IMR-90 (cell line): ENCODE measurements at regions not wholly inside any gene's neighbourhood (a gene's known extent, or its start where the extent isn't known, plus 50 kb on each side); places are given as distances from the start of the nearest gene placed in this dataset.

ENCODE experiments used
- ATAC-seq: fragments of 200-7000 bp; cut with Tn5 transposase; 2 replicates; pipeline ENCODE4 v1.9.1; 2020; ENCODE audit warnings: low read depth, mild to moderate bottlenecking, moderate library complexity
- BruUV-seq: library from RNA; stranded (reverse); fragments of 400-500 nt; replicated peaks from 2 replicates; lab custom pipeline; 2021; lab: Mats Ljungman, UMichigan
- CTCF ChIA-PET: fragments of 300-600 bp; formaldehyde crosslinking; extraction: SDS; loops from one replicate; lab custom pipeline; 2021; ENCODE audit warnings: antibody characterized with exemption; lab: Yijun Ruan, JAX
- POLR2A ChIA-PET: fragments of 300-600 bp; sonication (Branson Sonifier 250); formaldehyde crosslinking; loops from one replicate; lab custom pipeline; 2022; ENCODE audit warnings: antibody characterized with exemption; ENCODE audit not compliant: unreplicated experiment; lab: Charles Lee
- DNase-seq: peaks from one replicate; pipeline ENCODE4 v3.0.0; 2013
- H2AFZ ChIP-seq: replicated peaks from 2 replicates; pipeline ENCODE3; 2013; ENCODE audit warnings: low read length, mild to moderate bottlenecking; ENCODE audit not compliant: poor library complexity
- H2AK5ac ChIP-seq: 2 replicates; pipeline ENCODE4 v1.6.1; 2013; ENCODE audit warnings: low read depth, low read length, inconsistent platforms
- H2AK9ac ChIP-seq: replicated peaks from 2 replicates; pipeline ENCODE3; 2013; ENCODE audit warnings: mild to moderate bottlenecking, low read depth, low read length, moderate library complexity; ENCODE audit not compliant: poor library complexity
- H2BK120ac ChIP-seq: 2 replicates; pipeline ENCODE4 v1.6.1; 2013; ENCODE audit warnings: low read depth, low read length, inconsistent platforms
- H2BK15ac ChIP-seq: 3 replicates; pipeline ENCODE4 v1.6.1; 2013; ENCODE audit warnings: low read depth, low read length, inconsistent platforms
- H2BK20ac ChIP-seq: 2 replicates; pipeline ENCODE4 v1.6.1; 2013; ENCODE audit warnings: low read depth, mild to moderate bottlenecking, inconsistent platforms, low read length, moderate library complexity
- H2BK5ac ChIP-seq: 2 replicates; pipeline ENCODE4 v1.6.1; 2013; ENCODE audit warnings: mild to moderate bottlenecking, low read depth, low read length, inconsistent platforms; ENCODE audit not compliant: poor library complexity, severe bottlenecking
- H3K14ac ChIP-seq: replicated peaks from 2 replicates; pipeline ENCODE4 v1.6.1; 2013; ENCODE audit warnings: low read depth, low read length, inconsistent platforms
- H3K18ac ChIP-seq: 2 replicates; pipeline ENCODE4 v1.6.1; 2013; ENCODE audit warnings: low read depth, low read length, control low read depth
- H3K23ac ChIP-seq: 2 replicates; pipeline ENCODE4 v1.6.1; 2013; ENCODE audit warnings: low read depth, low read length, inconsistent platforms
- H3K27ac ChIP-seq: 2 replicates; pipeline ENCODE4 v1.5.1; 2013; ENCODE audit warnings: mild to moderate bottlenecking, control low read depth, low read length; ENCODE audit not compliant: insufficient read depth
- H3K27me3 ChIP-seq: 2 replicates; pipeline ENCODE4 v1.6.1; 2013; ENCODE audit warnings: low read length; ENCODE audit not compliant: control insufficient read depth, insufficient read depth
- H3K36me3 ChIP-seq: 2 replicates; pipeline ENCODE4 v1.6.1; 2013; ENCODE audit warnings: low read length, mixed read lengths; ENCODE audit not compliant: control insufficient read depth, insufficient read depth
- H3K4ac ChIP-seq: 2 replicates; pipeline ENCODE4 v1.6.1; 2013; ENCODE audit warnings: low read depth, low read length, inconsistent platforms
- H3K4me1 ChIP-seq: 2 replicates; pipeline ENCODE4 v1.6.1; 2013; ENCODE audit warnings: low read length, mixed read lengths; ENCODE audit not compliant: control insufficient read depth, insufficient read depth
- H3K4me2 ChIP-seq: 2 replicates; pipeline ENCODE4 v1.6.1; 2013; ENCODE audit warnings: low read depth, mild to moderate bottlenecking, control low read depth, low read length, moderate library complexity
- H3K4me3 ChIP-seq: 2 replicates; pipeline ENCODE4 v1.5.1; 2013; ENCODE audit warnings: low read depth, mild to moderate bottlenecking, control low read depth, low read length, moderate library complexity; ENCODE audit not compliant: insufficient read depth
- H3K56ac ChIP-seq: 2 replicates; pipeline ENCODE4 v1.6.1; 2013; ENCODE audit warnings: low read length, inconsistent platforms; ENCODE audit not compliant: insufficient read depth; ENCODE audit errors: extremely low read depth
- H3K79me1 ChIP-seq, 2 experiments: 2 replicates each; pipeline ENCODE4 v1.6.1; 2013; ENCODE audit warnings: low read length in 2 of 2, inconsistent platforms in 1 of 2, low read depth in 1 of 2
- H3K9ac ChIP-seq: 2 replicates; pipeline ENCODE4 v1.6.1; 2013; ENCODE audit warnings: low read depth, low read length, control low read depth
- H3K9me1 ChIP-seq: 2 replicates; pipeline ENCODE4 v1.6.1; 2013; ENCODE audit warnings: low read length, inconsistent platforms; ENCODE audit not compliant: insufficient read depth
- H3K9me3 ChIP-seq: 2 replicates; pipeline ENCODE4 v1.6.1; 2013; ENCODE audit warnings: low read length; ENCODE audit not compliant: control insufficient read depth, insufficient read depth
- H4K20me1 ChIP-seq: 2 replicates; pipeline ENCODE4 v1.6.1; 2013; ENCODE audit warnings: low read length, inconsistent platforms; ENCODE audit not compliant: insufficient read depth
- H4K5ac ChIP-seq: 2 replicates; pipeline ENCODE4 v1.6.1; 2013; ENCODE audit warnings: mild to moderate bottlenecking, low read depth, low read length, control low read depth
- H4K8ac ChIP-seq, 2 experiments: 2 replicates each; pipeline ENCODE4 v1.6.1; 2013; ENCODE audit warnings: low read depth in 2 of 2, low read length in 2 of 2, control low read depth in 1 of 2, inconsistent platforms in 1 of 2
- H4K91ac ChIP-seq: 2 replicates; pipeline ENCODE4 v1.6.1; 2013; ENCODE audit warnings: low read depth, low read length, inconsistent platforms; ENCODE audit not compliant: insufficient read depth
- FOS ChIP-seq: fragments of 150-350 bp; IDR thresholded peaks from 2 replicates; pipeline ENCODE4 v1.6.1; 2016; ENCODE audit warnings: low read depth, low read length
- NFE2L2 ChIP-seq: fragments of 150-350 bp; IDR thresholded peaks from 2 replicates; pipeline ENCODE4 v1.6.1; 2016; ENCODE audit warnings: low read depth, mild to moderate bottlenecking, low read length
- RAD21 ChIP-seq: IDR thresholded peaks from 2 replicates; pipeline ENCODE4 v1.6.1; 2012; ENCODE audit warnings: low read length, improper control_type of control experiment
- WGBS, 2 experiments: methylation state at CpG; one replicate each; pipeline versions ENCODE4 v1.1.5 to v1.1.7; 2013; ENCODE audit warnings: missing lambda C conversion rate in 2 of 2; ENCODE audit not compliant: insufficient read length in 1 of 2; ENCODE audit errors: extremely low coverage in 2 of 2; 5-methylcytosine and 5-hydroxymethylcytosine counted together
- dilution Hi-C: fragments of 300-500 bp; cut with HindIII; formaldehyde crosslinking; loops from one replicate; pipeline ENCODE4 v1.14.3; 2018; ENCODE audit warnings: low sequenced_read_pairs; ENCODE audit not compliant: unreplicated experiment
- in situ Hi-C: fragments of 300-500 bp; cut with MboI; formaldehyde crosslinking; loops from 3 replicates; pipeline ENCODE4 v1.14.3; 2019; ENCODE audit warnings: low sequenced_read_pairs, inconsistent platforms, mixed read lengths
- intact Hi-C: fragments of 100-400 bp; cut with micrococcal nuclease; formaldehyde crosslinking; loops from 2 replicates; pipeline ENCODE4 v1.10.0; 2022
- TF ChIP-seq, protein P1 (sequence below): fragments of 150-350 bp; IDR thresholded peaks from 2 replicates; pipeline ENCODE4 v1.6.1; 2016; ENCODE audit warnings: low read depth, mild to moderate bottlenecking, low read length, moderate library complexity, borderline replicate concordance

- CTCF ChIA-PET = no interaction called here
- H4K8ac ChIP-seq = no peak overlapping the region
- no peak overlapping the region for H2BK15ac ChIP-seq
- H3K27me3 ChIP-seq = no peaks in the 10 kb centered on the region
- in situ Hi-C loops (no loop called here), intact Hi-C loops (no loop called here), dilution Hi-C loops (no loop called here)
- H3K27ac ChIP-seq = no peak overlapping the region
- H3K9ac ChIP-seq = no peak overlapping the region
- no peak overlapping the region for H3K23ac ChIP-seq
- no peak overlapping the region for H3K14ac ChIP-seq
- DNase-seq (no peak), ATAC-seq (no peak)
- POLR2A ChIA-PET = no interaction called here
- H3K4me2 ChIP-seq = no peak overlapping the region
- H4K20me1 ChIP-seq = no peaks in the 10 kb centered on the region
- no peaks in the 10 kb centered on the region for H3K36me3 ChIP-seq
- WGBS, 2 experiments = 33% methylated on average over 4 of the region's 11 CpGs; no CpG with 5 or more reads in 1 of the 2 experiments
- H4K91ac ChIP-seq = no peak overlapping the region
- no peaks in the 10 kb centered on the region for H3K79me1 ChIP-seq
- no peak overlapping the region for H3K56ac ChIP-seq
- H2BK20ac ChIP-seq = no peak overlapping the region
- no peak overlapping the region for H3K18ac ChIP-seq
- no peaks in the 10 kb centered on the region for H3K4me1 ChIP-seq
- no peak overlapping the region for H2BK120ac ChIP-seq
- H3K4ac ChIP-seq = no peak overlapping the region
- H3K9me1 ChIP-seq = no peaks in the 10 kb centered on the region
- H2AK9ac ChIP-seq = no peak overlapping the region
- TF ChIP-seq FOS = no peak
- TF ChIP-seq, protein P1, sequence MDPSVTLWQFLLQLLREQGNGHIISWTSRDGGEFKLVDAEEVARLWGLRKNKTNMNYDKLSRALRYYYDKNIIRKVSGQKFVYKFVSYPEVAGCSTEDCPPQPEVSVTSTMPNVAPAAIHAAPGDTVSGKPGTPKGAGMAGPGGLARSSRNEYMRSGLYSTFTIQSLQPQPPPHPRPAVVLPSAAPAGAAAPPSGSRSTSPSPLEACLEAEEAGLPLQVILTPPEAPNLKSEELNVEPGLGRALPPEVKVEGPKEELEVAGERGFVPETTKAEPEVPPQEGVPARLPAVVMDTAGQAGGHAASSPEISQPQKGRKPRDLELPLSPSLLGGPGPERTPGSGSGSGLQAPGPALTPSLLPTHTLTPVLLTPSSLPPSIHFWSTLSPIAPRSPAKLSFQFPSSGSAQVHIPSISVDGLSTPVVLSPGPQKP = no peak
- TF ChIP-seq RAD21 = no peak
- no peak for TF ChIP-seq NFE2L2
- no peak overlapping the region for H2AK5ac ChIP-seq
- H4K5ac ChIP-seq = no peak overlapping the region
- no peak overlapping the region for H2BK5ac ChIP-seq
- BruUV-seq = no TSS peak
- H3K9me3 ChIP-seq = no peaks in the 10 kb centered on the region
- H2AFZ ChIP-seq = no peak overlapping the region
- no peak overlapping the region for H3K4me3 ChIP-seq
Observed at GRCh38 chr11:116119158-116119557, 614.9 kb upstream of the CADM1 start.
